A549 (cell line): ENCODE measurements at regions not wholly inside any gene's neighbourhood (a gene's known extent, or its start where the extent isn't known, plus 50 kb on each side); places are given as distances from the start of the nearest gene placed in this dataset.
"Not testable (repeated sequence)": the region's sequence is repeated elsewhere in the genome, so short reads cannot be mapped to it uniquely, and the experiment has no call there.

ENCODE experiments used
- ATAC-seq, 2 experiments: fragments of 200-7000 bp in 1 of 2; fragments of >200 bp in 1 of 2; cut with Nextera tagmentation in 1 of 2; cut with Tn5 transposase in 1 of 2; 3 replicates each; pipeline versions ENCODE4 v1.8.0 to v1.9.1; 2018 to 2020; ENCODE audit warnings: mild to moderate bottlenecking in 1 of 2, moderate library complexity in 1 of 2
- CTCF ChIA-PET: fragments of 300-600 bp; sonication (Branson Sonifier 250); formaldehyde crosslinking; extraction: SDS; loops from one replicate; lab custom pipeline; 2021; ENCODE audit warnings: antibody characterized with exemption, inconsistent platforms; lab: Yijun Ruan, JAX
- POLR2A ChIA-PET: fragments of 350-600 bp; formaldehyde crosslinking; extraction: SDS; loops from one replicate; lab custom pipeline; 2021; ENCODE audit warnings: antibody characterized with exemption, inconsistent platforms; lab: Yijun Ruan, JAX
- DNase-seq, 2 experiments: peaks; one replicate each; pipeline versions ENCODE4 v3.0.0 to v3.0.0-alpha.2; 2011 to 2016; ENCODE audit warnings: low read depth in 1 of 2, low spot score in 1 of 2
- FAIRE-seq: peaks from 2 replicates; lab custom pipeline; 2011; peaks lifted over from hg19 to GRCh38; lab: Jason Lieb, UNC
- H3K27ac ChIP-seq, 2 experiments: fragments of >200 bp; sonication (Bioruptor Twin); formaldehyde crosslinking; 3 replicates each; pipeline ENCODE4 v1.5.1; 2016 to 2017
- H3K4me1 ChIP-seq: fragments of >200 bp; sonication (Bioruptor Twin); formaldehyde crosslinking; 3 replicates; pipeline ENCODE4 v1.6.1; 2016
- H3K4me2 ChIP-seq: fragments of >200 bp; sonication (Bioruptor Twin); formaldehyde crosslinking; 3 replicates; pipeline ENCODE4 v1.6.1; 2016
- H3K4me3 ChIP-seq: fragments of >200 bp; sonication (Bioruptor Twin); formaldehyde crosslinking; 3 replicates; pipeline ENCODE4 v1.5.1; 2016
- H3K9me3 ChIP-seq: fragments of >200 bp; sonication (Bioruptor Twin); formaldehyde crosslinking; 3 replicates; pipeline ENCODE4 v1.6.1; 2016
- CEBPB ChIP-seq, 2 experiments: fragments of >200 bp in 1 of 2; sonication (Bioruptor Twin) in 1 of 2; formaldehyde crosslinking in 1 of 2; IDR thresholded peaks; 2 replicates each; pipeline ENCODE4 v1.6.1; 2012 to 2016
- ESRRA ChIP-seq: fragments of 150-350 bp; IDR thresholded peaks from 2 replicates; pipeline ENCODE4 v1.6.1; 2014; ENCODE audit warnings: mild to moderate bottlenecking, low read length, borderline replicate concordance
- FOSL2 ChIP-seq, 2 experiments: fragments of 450-650 bp in 1 of 2; fragments of >200 bp in 1 of 2; sonication (Bioruptor Twin) in 1 of 2; formaldehyde crosslinking; IDR thresholded peaks; 2 replicates each; pipeline versions ENCODE4 v1.5.0 to v1.6.1; 2016 to 2020; ENCODE audit warnings: mild to moderate bottlenecking in 1 of 2, moderate library complexity in 1 of 2
- GATA3 ChIP-seq: IDR thresholded peaks from 2 replicates; pipeline ENCODE4 v1.6.1; 2012; ENCODE audit warnings: borderline replicate concordance
- HOXA7 ChIP-seq: fragments of 250-450 bp; sonication (Bioruptor Pico); IDR thresholded peaks from 2 replicates; pipeline ENCODE4 v1.5.0; 2020; ENCODE audit warnings: mild to moderate bottlenecking, moderate library complexity
- HOXB5 ChIP-seq: fragments of 250-450 bp; sonication (Bioruptor Pico); IDR thresholded peaks from 2 replicates; pipeline ENCODE4 v1.5.0; 2020; ENCODE audit warnings: mild to moderate bottlenecking, moderate library complexity
- JUN ChIP-seq, 2 experiments: fragments of >200 bp; sonication (Bioruptor Twin); formaldehyde crosslinking; IDR thresholded peaks; 2 replicates in 1 of 2; 3 replicates in 1 of 2; pipeline ENCODE4 v1.6.1; 2016 to 2017
- JUNB ChIP-seq: fragments of >200 bp; sonication (Bioruptor Twin); formaldehyde crosslinking; IDR thresholded peaks from 2 replicates; pipeline ENCODE4 v1.6.1; 2016
- KDM5A ChIP-seq: fragments of 200-600 bp; sonication (generic); IDR thresholded peaks from 2 replicates; pipeline ENCODE4 v1.6.1; 2016; ENCODE audit warnings: antibody characterized with exemption, mild to moderate bottlenecking
- MAFK ChIP-seq: fragments of 450-650 bp; IDR thresholded peaks from 2 replicates; pipeline ENCODE4 v1.6.1; 2014; ENCODE audit not compliant: partially characterized antibody
- MAZ ChIP-seq: fragments of 150-350 bp; IDR thresholded peaks from 2 replicates; pipeline ENCODE4 v1.6.1; 2014; ENCODE audit warnings: antibody characterized with exemption, low read depth, low read length, borderline replicate concordance
- POLR2A ChIP-seq: IDR thresholded peaks from 2 replicates; pipeline ENCODE4 v1.6.1; 2012; ENCODE audit warnings: mild to moderate bottlenecking, low read length
- RCOR1 ChIP-seq: fragments of 150-350 bp; IDR thresholded peaks from 2 replicates; pipeline ENCODE4 v1.6.1; 2014; ENCODE audit warnings: antibody characterized with exemption, low read length, low read depth
- TFCP2L1 ChIP-seq: fragments of 250-450 bp; sonication (Bioruptor Pico); IDR thresholded peaks from 2 replicates; pipeline ENCODE4 v1.5.0; 2021; ENCODE audit warnings: mild to moderate bottlenecking
- WGBS: methylation state at CpG from one replicate; pipeline ENCODE4 v1.1.6; 2017; ENCODE audit errors: missing lambda C conversion rate; 5-methylcytosine and 5-hydroxymethylcytosine counted together
- TF ChIP-seq, protein P1 (sequence below): fragments of 150-350 bp; IDR thresholded peaks from 2 replicates; pipeline ENCODE4 v1.6.1; 2014; ENCODE audit warnings: low read depth, mild to moderate bottlenecking, low read length
- TF ChIP-seq, protein P2 (sequence below): fragments of 250-450 bp; sonication (Bioruptor Pico); IDR thresholded peaks from 2 replicates; pipeline ENCODE4 v1.5.0; 2021; ENCODE audit warnings: mild to moderate bottlenecking, moderate library complexity, borderline replicate concordance
- TF ChIP-seq, protein P3 (sequence below): IDR thresholded peaks from 2 replicates; pipeline ENCODE4 v1.6.1; 2012
- TF ChIP-seq, protein P4 (sequence below): fragments of >200 bp; sonication (Bioruptor Twin); formaldehyde crosslinking; IDR thresholded peaks from 3 replicates; pipeline ENCODE4 v1.5.1; 2016

DNA sequence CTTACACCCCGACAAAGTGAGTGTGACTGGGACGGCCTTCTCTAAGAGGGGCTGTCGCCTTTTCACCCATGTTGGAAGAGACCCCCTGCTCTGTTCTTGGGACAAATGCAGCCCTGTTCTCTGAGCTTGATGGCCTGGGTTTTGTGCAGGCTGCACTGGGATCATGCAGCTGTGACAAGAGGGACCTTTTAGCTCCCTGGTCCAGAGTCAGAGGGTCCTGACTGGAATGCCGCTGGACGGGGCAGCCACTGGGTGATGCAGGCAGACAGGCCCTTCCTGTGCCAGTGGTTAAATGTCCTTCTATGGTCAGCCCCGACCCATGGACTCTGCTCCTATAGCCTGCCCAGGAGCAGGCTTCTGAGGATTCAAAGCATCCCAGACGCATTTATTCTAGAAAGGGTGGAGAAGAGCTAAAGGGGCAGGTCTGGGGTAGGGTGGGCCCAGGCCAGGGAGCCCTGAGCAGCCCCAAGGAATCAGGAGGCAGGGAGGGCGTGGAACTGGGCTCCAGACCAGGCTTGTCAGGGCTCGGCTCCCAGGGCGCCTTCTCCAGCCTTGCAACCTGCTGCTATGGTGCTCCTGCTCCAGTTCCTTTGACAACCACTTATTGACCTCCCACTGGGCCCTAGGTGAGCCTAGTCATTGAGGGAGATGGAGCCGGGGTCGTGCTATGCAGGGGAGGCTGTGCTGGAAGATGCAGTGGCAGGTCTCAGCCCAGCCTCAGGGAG is 277.9 kb upstream of the HS6ST1 start:
- H3K27ac ChIP-seq: no peak overlapping the region
- CTCF ChIA-PET: no interaction called here
- H3K4me1 ChIP-seq: no peaks in the 10 kb centered on the region
- H3K4me2 ChIP-seq: no peak overlapping the region
- ATAC-seq (no peak), FAIRE-seq (no peak), DNase-seq (no peak)
- POLR2A ChIA-PET: no interaction called here
- WGBS: 36% methylated on average over 6 of the region's 12 CpGs
- TF ChIP-seq MAFK: no peak
- no peak for TF ChIP-seq KDM5A
- TF ChIP-seq FOSL2 (IDR thresholded peaks at IDR 0.05): no peak
- TF ChIP-seq FOSL2 (CRISPR knock-in tag; IDR thresholded peaks at IDR 0.05): no peak
- no peak for TF ChIP-seq MAZ
- TF ChIP-seq HOXA7: no peak
- TF ChIP-seq GATA3: no peak
- no peaks in the 10 kb centered on the region for H3K9me3 ChIP-seq
- H3K4me3 ChIP-seq: no peak overlapping the region

DNA sequence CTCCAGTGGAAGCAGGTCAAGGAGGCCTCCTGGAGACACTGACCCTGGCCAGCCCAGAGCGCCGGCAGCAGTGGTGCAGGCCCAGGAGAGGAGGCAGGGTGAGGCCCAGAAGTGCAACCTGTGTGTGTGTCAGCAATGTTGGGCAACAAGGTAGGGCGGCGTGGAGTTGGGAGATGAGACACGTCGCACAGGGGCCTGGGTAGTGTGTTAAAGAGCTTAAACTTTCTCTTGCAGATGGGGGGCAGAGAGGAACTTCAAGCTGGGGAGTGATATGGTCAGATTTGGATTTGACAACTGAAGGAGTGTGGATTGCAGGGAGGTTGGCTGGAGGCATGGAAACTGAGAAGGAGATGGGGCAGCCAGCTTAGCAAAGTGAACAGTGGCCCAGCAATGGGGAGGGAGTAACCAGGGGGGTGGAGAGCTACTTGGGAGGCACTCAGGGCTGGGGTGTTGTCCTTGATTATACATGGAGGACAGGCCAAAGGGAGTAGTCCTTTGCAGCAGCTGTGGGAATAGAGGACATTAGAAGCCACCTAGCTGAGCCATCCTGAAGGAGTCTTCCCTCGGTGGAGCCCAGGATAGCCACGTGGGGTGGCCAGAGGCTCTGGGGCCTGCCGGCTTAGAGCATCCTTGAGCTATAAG is 278.6 kb upstream of the HS6ST1 start:
- WGBS: 73% methylated on average over 9 of the region's 9 CpGs
- no peak overlapping the region for H3K4me2 ChIP-seq
- H3K4me3 ChIP-seq: no peak overlapping the region
- ATAC-seq (no peak), DNase-seq (no peak), FAIRE-seq (no peak)
- H3K4me1 ChIP-seq: no peaks in the 10 kb centered on the region
- no peak overlapping the region for H3K27ac ChIP-seq
- no peaks in the 10 kb centered on the region for H3K9me3 ChIP-seq
- no peak for TF ChIP-seq ESRRA
- TF ChIP-seq, protein P1, sequence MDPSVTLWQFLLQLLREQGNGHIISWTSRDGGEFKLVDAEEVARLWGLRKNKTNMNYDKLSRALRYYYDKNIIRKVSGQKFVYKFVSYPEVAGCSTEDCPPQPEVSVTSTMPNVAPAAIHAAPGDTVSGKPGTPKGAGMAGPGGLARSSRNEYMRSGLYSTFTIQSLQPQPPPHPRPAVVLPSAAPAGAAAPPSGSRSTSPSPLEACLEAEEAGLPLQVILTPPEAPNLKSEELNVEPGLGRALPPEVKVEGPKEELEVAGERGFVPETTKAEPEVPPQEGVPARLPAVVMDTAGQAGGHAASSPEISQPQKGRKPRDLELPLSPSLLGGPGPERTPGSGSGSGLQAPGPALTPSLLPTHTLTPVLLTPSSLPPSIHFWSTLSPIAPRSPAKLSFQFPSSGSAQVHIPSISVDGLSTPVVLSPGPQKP: no peak
- no peak for TF ChIP-seq RCOR1
- no peak for TF ChIP-seq JUNB
- no peak for TF ChIP-seq POLR2A
- TF ChIP-seq HOXB5 (CRISPR knock-in tag): no peak
- TF ChIP-seq CEBPB (IDR thresholded peaks at IDR 0.05): no peak
- TF ChIP-seq KDM5A: no peak
- TF ChIP-seq, protein P2, sequence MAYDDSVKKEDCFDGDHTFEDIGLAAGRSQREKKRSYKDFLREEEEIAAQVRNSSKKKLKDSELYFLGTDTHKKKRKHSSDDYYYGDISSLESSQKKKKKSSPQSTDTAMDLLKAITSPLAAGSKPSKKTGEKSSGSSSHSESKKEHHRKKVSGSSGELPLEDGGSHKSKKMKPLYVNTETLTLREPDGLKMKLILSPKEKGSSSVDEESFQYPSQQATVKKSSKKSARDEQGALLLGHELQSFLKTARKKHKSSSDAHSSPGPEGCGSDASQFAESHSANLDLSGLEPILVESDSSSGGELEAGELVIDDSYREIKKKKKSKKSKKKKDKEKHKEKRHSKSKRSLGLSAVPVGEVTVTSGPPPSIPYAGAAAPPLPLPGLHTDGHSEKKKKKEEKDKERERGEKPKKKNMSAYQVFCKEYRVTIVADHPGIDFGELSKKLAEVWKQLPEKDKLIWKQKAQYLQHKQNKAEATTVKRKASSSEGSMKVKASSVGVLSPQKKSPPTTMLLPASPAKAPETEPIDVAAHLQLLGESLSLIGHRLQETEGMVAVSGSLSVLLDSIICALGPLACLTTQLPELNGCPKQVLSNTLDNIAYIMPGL (CRISPR knock-in tag): no peak
- no peak for TF ChIP-seq JUN (IDR thresholded peaks at IDR 0.05)
- no peak for TF ChIP-seq TFCP2L1 (CRISPR knock-in tag)
- TF ChIP-seq, protein P3, sequence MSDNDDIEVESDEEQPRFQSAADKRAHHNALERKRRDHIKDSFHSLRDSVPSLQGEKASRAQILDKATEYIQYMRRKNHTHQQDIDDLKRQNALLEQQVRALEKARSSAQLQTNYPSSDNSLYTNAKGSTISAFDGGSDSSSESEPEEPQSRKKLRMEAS: no peak
- TF ChIP-seq, protein P4, sequence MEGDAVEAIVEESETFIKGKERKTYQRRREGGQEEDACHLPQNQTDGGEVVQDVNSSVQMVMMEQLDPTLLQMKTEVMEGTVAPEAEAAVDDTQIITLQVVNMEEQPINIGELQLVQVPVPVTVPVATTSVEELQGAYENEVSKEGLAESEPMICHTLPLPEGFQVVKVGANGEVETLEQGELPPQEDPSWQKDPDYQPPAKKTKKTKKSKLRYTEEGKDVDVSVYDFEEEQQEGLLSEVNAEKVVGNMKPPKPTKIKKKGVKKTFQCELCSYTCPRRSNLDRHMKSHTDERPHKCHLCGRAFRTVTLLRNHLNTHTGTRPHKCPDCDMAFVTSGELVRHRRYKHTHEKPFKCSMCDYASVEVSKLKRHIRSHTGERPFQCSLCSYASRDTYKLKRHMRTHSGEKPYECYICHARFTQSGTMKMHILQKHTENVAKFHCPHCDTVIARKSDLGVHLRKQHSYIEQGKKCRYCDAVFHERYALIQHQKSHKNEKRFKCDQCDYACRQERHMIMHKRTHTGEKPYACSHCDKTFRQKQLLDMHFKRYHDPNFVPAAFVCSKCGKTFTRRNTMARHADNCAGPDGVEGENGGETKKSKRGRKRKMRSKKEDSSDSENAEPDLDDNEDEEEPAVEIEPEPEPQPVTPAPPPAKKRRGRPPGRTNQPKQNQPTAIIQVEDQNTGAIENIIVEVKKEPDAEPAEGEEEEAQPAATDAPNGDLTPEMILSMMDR: no peak
- ChIA-PET CTCF (no interaction called here), POLR2A (no interaction called here)

DNA sequence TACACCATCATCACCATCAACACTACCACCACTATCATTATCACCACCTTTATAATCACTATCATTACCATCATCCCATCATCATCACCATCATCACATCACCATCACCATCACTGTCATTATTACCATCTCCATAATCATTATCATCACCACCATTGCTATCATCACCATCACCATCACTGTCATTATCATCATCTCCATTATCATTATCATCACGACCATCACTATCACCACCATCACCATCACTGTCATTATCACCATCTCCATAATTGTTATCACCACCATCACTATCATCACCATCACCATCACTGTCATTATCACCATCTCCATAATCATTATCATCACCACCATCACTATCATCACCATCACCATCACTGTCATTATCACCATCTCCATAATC is 279.6 kb upstream of the HS6ST1 start:
- FAIRE-seq, CTCF ChIA-PET, H3K4me2 ChIP-seq, H3K4me1 ChIP-seq, POLR2A ChIA-PET, H3K4me3 ChIP-seq, H3K27ac ChIP-seq, DNase-seq, ATAC-seq, H3K9me3 ChIP-seq: not testable (repeated sequence)
- WGBS: 3% methylated on average over 1 of the region's 1 CpG
